Left renal pelvis (tissue), 4 donors: ENCODE measurements at regions not wholly inside any gene's neighbourhood (a gene's known extent, or its start where the extent isn't known, plus 50 kb on each side); places are given as distances from the start of the nearest gene placed in this dataset.
"Not testable (repeated sequence)": the region's sequence is repeated elsewhere in the genome, so short reads cannot be mapped to it uniquely, and the experiment has no call there.

Experiments used
- DNase-seq, 4 donors: peaks; one replicate each; pipeline ENCODE4 v3.0.0-alpha.2; 2013; ENCODE audit warnings: low read depth in 4 of 4, low spot score in 3 of 4

GRCh38 chr12:116360579-116361413 lies 83.3 kb upstream of the MED13L start:
- no peak for DNase-seq

GRCh38 chr12:116361414-116362223 lies 84.1 kb upstream of the MED13L start:
- DNase-seq: no peak

GRCh38 chr12:116365114-116365513 lies 87.6 kb upstream of the MED13L start:
- DNase-seq: no peak

- DNase-seq: no peak
Measured at GRCh38 chr12:116365606-116366455, 88.3 kb upstream of the MED13L start.

DNA sequence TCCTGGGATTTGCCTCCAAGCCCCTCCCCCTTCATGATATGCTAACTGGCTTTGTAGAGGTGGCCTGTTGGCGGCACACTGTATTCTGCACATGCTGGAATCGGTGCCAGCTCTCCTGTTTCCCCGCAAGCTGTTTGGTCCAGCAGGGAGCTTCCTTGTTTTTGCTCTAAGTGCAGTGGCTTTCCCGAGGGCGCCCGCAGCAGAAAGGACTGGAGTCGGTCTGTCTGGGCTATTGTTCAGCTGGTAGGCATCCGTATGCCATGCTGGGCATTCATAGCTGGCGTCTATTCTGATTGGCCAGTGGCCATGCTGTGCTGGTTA lies 88.9 kb upstream of the MED13L start:
- DNase-seq: no peak

- no peak for DNase-seq
Measured at GRCh38 chr12:116366824-116367223, 89.3 kb upstream of the MED13L start.

- peak in 1 of 4 donors; percentile 50 for DNase-seq
Measured at GRCh38 chr12:116368196-116369194, 91.0 kb upstream of the MED13L start.

DNA sequence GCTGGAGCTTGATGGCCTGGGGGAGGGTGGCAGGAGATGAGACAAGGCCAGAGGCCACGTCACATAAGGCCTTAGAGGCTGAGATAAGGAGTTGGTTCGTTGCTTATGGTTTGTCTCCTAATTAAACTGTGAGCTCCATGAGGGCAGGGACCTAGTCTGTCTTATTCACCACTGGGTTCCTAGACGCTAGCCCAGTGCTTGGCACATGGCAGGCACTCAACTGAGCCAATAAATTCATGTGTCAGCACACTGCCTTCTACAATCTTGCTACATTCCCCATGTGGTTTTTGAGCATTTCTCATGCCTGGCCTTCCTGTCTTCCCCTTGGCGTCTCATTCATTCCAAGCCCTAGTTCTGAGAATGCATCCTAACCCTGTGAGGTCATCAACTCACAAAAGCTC lies 92.5 kb upstream of the MED13L start:
- DNase-seq: no peak

DNA sequence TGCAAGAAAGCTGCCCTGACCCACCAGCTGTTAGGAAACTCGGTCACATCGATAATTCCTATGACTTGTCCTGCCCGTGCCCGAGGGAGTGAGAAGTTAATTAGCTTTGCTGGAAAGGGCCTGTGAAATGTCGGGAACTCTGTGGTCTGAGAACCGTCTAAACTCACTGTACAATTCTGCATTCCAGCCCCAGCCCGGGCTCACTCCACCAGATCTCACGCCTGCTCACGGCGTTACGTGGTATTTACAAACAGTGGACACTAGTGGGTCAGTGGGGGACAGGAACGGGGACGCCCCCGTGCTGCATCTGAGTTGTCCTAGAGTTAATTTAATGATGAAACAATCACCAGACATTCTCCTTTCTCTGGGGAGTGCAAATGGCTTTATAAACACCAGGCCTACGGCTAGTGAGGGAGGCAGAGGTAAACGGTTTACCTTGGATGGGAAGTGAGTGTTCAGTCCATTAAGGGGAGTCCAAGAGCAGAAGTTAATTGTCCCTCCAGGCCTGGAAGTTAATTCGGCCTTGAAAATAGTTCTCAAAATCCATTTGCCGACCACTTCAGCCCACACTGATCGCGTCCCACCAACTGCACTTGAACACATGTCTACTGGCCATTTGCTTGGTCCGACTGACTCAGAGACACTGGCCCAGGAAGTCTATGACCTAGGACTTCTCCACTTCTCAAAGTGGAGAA lies 93.5 kb upstream of the MED13L start:
- DNase-seq: peak in 1 of 4 donors; percentile 37

- DNase-seq: no peak
Measured at GRCh38 chr12:116372815-116373214, 95.3 kb upstream of the MED13L start.

DNA sequence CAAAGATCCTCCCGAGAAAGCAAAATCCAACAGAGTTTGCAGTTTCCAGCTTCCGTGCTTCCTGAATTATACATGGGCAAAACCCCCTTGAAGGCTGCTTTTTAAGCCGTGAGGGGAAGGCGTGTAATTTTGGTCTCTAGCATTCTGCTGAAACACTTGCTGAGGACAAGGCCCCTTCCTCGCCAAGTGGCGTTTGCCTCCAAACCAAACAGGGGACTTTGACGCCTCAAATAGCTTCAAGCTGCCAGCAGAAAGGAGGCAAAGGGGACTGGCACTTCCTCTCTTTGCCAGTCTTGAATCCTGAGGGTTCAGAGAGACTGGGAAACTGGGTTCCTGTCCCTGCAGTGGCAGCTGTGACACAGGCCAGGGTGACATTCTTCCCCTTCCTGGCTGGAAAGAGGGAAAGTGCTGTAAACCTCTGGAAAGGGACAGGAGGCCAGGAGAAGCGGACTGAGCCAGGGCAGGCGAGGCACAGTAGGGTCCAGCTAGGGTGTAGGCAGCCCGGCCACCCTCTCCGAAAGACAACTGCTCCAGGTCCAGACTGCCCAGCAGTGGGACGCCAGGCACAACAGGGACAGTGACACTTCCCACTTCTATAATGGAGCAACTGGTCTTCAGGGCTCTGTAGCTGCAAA lies 96.2 kb upstream of the MED13L start:
- DNase-seq: no peak

DNA sequence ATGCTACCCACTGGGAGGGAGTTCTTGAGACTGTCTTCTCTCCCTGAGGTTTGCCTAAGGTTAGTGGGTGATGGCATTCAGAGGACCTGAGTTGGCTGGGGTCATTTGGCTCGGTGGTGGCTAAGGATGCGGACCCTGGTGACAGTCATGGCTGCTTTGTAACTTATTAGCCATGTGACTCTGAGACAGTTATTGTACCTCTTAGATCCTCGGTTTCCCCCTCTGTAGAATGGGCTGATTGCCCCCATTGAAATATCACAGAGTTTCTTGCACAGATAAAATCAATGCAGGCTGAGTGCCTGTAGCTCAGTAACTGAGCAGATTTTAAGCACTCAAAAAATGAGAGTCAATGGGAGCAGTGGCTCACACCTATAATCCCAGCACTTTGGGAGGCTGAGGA lies 96.7 kb upstream of the MED13L start:
- no peak for DNase-seq

DNA sequence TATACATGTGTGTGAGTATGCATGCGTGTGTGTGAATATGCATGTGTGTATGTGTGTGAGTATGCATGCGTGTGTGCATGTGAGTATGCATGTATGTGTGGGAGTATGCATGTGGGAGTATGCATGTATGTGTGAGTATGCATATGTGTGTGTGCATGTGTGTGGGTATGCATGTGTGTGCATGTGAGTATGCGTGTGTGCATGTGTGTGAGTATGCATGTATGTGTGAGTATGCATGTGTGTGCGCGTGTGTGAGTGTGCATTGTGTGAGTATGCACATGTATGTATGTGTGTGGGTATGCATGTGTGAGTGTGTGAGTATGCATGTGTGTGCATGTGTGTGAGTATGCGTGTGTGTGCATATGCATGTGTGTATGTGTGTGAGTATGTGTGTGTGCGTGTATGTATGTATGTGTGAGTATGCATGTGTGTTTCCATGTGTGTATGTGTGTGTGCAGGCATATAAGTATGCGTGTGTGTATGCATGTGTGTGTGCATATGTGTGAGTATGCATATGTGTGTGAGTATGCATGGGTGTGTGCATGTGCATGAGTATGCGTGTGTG lies 97.9 kb upstream of the MED13L start:
- DNase-seq: no peak

DNA sequence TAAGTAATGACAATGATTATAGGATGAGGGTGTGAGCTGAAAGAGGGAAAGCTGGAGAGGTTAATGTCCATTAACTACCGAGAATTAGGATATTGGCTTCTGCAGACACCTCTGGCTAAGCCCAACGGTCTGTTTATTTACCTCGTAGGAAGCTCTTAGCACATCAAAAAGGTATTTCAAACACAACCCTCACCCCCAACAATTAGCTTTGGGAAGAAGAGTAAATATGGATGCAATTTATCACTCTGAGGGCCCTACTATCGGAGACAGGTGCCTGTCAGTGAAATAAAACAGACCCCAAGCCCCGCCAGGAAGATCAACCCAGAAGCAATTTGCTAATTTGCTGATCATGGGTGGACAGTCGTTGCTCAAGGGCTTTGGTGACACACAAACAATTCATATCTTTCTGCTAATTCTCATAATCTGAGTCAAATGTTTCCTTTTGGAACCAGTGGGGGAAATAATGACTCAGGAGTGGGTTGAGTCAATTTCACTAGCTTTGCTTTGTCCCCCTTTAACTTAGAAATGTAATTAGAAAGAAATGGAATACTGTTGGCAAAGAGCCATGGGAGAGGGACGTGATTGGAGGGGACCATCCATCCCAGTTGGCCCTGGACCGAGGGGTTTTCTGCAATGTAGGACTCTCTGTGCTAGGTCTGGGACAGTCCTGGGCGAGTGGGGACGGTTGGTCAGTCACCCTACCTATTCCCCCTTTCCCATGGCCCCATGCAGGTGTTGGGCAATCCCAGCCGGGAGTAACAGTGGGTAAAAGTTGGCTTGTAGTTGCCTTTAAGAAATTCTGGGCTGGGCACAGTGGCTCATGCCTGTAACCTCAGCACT lies 99.1 kb upstream of the MED13L start:
- no peak for DNase-seq

DNA sequence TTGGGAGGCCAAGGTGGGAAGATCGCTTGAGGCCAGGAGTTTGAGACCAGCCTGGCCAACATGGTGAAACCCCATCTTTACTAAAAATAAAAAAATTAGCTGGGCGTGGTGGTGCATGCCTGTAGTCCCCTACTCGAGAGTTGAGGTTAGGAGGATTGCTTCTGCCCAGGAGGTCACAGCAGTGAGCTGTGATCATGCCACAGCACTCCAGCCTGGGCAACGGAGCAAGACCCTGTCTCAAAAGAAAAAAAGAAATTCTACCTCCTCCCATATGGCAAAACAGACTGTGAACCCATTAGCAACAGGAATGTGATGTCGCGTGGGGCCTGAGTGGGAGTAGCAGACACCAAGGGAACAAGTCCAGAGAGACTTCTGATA lies 99.7 kb upstream of the MED13L start:
- DNase-seq: not testable (repeated sequence)

- DNase-seq: no peak
Measured at GRCh38 chr12:116378002-116378401, 100.5 kb upstream of the MED13L start.

- DNase-seq: no peak
Measured at GRCh38 chr12:116380108-116380507, 102.6 kb upstream of the MED13L start.

- DNase-seq: not testable (repeated sequence)
Measured at GRCh38 chr12:116380740-116381139, 103.2 kb upstream of the MED13L start.
